Small intestine (tissue), 7 donors: ENCODE measurements at regions not wholly inside any gene's neighbourhood (a gene's known extent, or its start where the extent isn't known, plus 50 kb on each side); places are given as distances from the start of the nearest gene placed in this dataset.

Experiments used
- DNase-seq, 2 donors: peaks; one replicate each; pipeline versions ENCODE4 v3.0.0 to v3.0.0-alpha.2; 2013
- FAIRE-seq: peaks from 2 replicates; lab custom pipeline; 2012; peaks lifted over from hg19 to GRCh38; lab: Jason Lieb, UNC
- H3K27ac ChIP-seq, 3 donors: one replicate each; pipeline ENCODE4 v1.5.1; 2013; ENCODE audit warnings: low read length in 2 of 3, mild to moderate bottlenecking in 2 of 3, control low read depth in 1 of 3, inconsistent platforms in 1 of 3, low read depth in 1 of 3, moderate library complexity in 1 of 3
- H3K27me3 ChIP-seq, 3 donors: one replicate each; pipeline ENCODE4 v1.6.1; 2013; ENCODE audit warnings: low read length in 3 of 3, inconsistent platforms in 1 of 3; ENCODE audit not compliant: control insufficient read depth in 3 of 3, insufficient read depth in 3 of 3
- H3K36me3 ChIP-seq, 3 donors: one replicate each; pipeline ENCODE4 v1.6.1; 2013; ENCODE audit warnings: low read length in 3 of 3, inconsistent platforms in 1 of 3, low read depth in 1 of 3, mild to moderate bottlenecking in 1 of 3, moderate library complexity in 1 of 3; ENCODE audit not compliant: control insufficient read depth in 3 of 3, insufficient read depth in 2 of 3
- H3K4me1 ChIP-seq, 3 donors: one replicate each; pipeline ENCODE4 v1.6.1; 2013; ENCODE audit warnings: low read length in 2 of 3, inconsistent platforms in 1 of 3, low read depth in 1 of 3, mild to moderate bottlenecking in 1 of 3, moderate library complexity in 1 of 3; ENCODE audit not compliant: control insufficient read depth in 3 of 3, insufficient read depth in 2 of 3
- H3K4me3 ChIP-seq, 3 donors: one replicate each; pipeline ENCODE4 v1.5.1; 2013; ENCODE audit warnings: low read length in 3 of 3, control low read depth in 1 of 3, inconsistent platforms in 1 of 3, low read depth in 1 of 3, mild to moderate bottlenecking in 1 of 3, moderate library complexity in 1 of 3
- H3K9me3 ChIP-seq, 2 donors: one replicate each; pipeline ENCODE4 v1.6.1; 2013; ENCODE audit warnings: low read depth in 1 of 2, low read length in 1 of 2; ENCODE audit not compliant: control insufficient read depth in 2 of 2, insufficient read depth in 1 of 2
- WGBS, 3 donors: extraction: QIAGEN DNeasy Blood & Tissue Kit; methylation state at CpG; one replicate each; pipeline ENCODE4 v1.1.7; 2013; 5-methylcytosine and 5-hydroxymethylcytosine counted together
- donor health status: healthy with polysubstance abuse.
- donor health status: control.
- donor health status: control.
- donor health status: Bipolar disorder and iron deficiency.
- donor health status: healthy.

DNA sequence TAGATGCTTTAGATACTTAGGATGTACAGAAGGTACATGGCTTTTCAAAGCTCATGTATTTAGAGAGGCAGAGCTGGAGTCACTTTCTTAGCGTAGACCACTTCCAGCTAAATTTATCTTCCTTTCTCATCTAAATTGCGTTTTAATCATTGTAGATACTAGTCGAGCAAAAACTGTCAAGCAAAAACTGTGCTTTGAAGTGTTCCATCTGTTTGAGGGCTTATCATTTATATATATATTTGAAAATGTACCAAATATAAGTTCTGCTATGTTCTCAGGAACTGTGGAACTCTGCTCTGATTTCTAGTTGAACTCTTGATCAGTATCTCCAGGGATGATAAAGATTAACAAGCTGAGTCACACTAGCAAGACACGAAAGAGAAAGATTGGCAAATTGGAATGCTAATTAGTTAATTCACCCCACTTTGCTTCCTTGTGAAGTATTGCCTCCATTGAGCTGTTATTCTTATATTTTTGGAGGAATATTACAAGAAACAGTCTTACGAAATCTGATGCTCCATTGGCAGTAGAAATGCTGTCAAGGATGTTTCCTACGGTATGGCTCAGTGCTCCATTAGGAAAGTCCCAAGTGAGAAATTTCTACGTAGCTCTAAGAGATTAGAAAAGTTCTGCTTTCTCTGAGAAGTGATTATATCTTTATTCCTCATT is 310.7 kb downstream of the AEBP2 start:
- H3K4me3 ChIP-seq, result no peak overlapping the region
- H3K27me3 ChIP-seq, result no peaks in the 10 kb centered on the region
- FAIRE-seq (no peak), DNase-seq (no peak)
- H3K36me3 ChIP-seq, result no peaks in the 10 kb centered on the region
- 65 to 75% (median 65%) methylated on average over 7 of the region's 7 CpGs for WGBS, 3 donors
- no peak overlapping the region for H3K27ac ChIP-seq
- no peaks in the 10 kb centered on the region for H3K4me1 ChIP-seq
- peaks cover 0 to 13% of the 10 kb centered on the region in 2 donors for H3K9me3 ChIP-seq

DNA sequence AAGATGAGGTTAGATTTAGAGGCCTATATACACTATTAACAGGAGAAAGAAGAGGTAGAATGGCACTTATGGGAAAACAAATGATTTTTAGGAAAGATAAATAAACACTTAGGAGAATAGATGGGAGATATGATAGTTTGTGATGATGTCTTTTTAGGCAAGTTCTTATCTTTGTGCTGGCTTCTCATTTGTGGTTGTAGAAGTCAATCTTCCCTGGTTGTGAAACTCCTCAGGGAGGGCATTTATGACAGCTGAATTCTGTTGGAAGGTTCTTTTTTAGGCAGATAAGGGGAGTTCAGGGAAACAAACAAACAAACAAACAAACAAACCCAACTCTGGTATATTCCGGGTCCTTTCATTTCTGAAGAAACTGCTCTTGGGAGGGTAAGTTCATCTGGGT is 311.8 kb downstream of the AEBP2 start:
- H3K36me3 ChIP-seq, result no peaks in the 10 kb centered on the region
- WGBS, 3 donors, result 91 to 98% (median 96%) methylated on average over 1 of the region's 1 CpG
- no peak overlapping the region for H3K4me3 ChIP-seq
- H3K27ac ChIP-seq, result no peak overlapping the region
- H3K9me3 ChIP-seq, result peaks cover 0 to 13% of the 10 kb centered on the region in 2 donors
- no peaks in the 10 kb centered on the region for H3K4me1 ChIP-seq
- no peaks in the 10 kb centered on the region for H3K27me3 ChIP-seq
- FAIRE-seq, result no peak
- no peak for DNase-seq

DNA sequence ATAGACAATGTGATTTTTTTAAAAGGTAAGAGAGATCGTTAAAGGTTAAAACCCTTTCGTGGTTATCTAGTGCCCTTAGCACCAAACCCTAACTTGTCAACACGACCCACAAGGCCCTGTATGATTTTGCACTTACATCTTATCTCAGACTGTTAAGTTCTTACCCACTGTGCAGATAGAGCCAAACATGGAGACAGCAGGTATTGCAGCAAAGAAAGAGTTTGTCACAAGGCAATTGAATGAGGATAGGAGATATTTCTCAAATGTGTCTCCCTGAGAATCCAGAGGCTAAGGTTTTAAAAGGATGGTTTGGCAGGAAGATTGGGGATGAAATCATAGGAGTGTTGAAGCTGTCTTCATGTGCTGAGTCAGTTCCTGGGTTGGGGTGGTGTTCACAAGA is 313.4 kb downstream of the AEBP2 start:
- H3K27me3 ChIP-seq, result no peaks in the 10 kb centered on the region
- WGBS, 3 donors, result 84 to 92% (median 87%) methylated on average over 3 of the region's 3 CpGs
- no peak overlapping the region for H3K4me3 ChIP-seq
- FAIRE-seq, result no peak
- no peaks in the 10 kb centered on the region for H3K36me3 ChIP-seq
- H3K9me3 ChIP-seq, result peaks cover 0 to 13% of the 10 kb centered on the region in 2 donors
- H3K27ac ChIP-seq, result no peak overlapping the region
- no peak for DNase-seq
- H3K4me1 ChIP-seq, result no peaks in the 10 kb centered on the region

DNA sequence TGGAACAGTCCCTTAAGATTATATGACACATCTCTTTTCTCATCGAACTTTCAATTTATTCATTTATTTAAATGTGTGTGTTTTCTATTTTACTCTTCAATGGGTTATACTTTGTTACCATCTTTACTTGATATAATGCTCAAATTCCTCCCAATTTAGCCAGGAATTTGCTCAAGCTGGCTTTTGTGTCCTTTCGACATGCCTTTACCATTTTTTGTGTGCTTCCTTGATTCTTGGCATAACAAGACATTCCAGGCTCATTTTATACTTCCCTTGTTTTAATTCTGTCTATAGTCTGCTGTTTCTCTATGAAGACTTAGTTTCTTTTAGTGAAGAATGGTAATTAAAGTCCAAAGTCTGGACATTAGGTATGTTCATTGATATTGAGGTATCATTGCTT is 315.8 kb downstream of the AEBP2 start:
- no peaks in the 10 kb centered on the region for H3K36me3 ChIP-seq
- no peak overlapping the region for H3K4me3 ChIP-seq
- WGBS, 3 donors, result 88 to 92% (median 90%) methylated on average over 2 of the region's 2 CpGs
- H3K27me3 ChIP-seq, result no peaks in the 10 kb centered on the region
- peaks cover 0 to 13% of the 10 kb centered on the region in 2 donors for H3K9me3 ChIP-seq
- H3K27ac ChIP-seq, result no peak overlapping the region
- no peaks in the 10 kb centered on the region for H3K4me1 ChIP-seq
- FAIRE-seq (no peak), DNase-seq (peak in 1 of 2 donors; percentile 12)

DNA sequence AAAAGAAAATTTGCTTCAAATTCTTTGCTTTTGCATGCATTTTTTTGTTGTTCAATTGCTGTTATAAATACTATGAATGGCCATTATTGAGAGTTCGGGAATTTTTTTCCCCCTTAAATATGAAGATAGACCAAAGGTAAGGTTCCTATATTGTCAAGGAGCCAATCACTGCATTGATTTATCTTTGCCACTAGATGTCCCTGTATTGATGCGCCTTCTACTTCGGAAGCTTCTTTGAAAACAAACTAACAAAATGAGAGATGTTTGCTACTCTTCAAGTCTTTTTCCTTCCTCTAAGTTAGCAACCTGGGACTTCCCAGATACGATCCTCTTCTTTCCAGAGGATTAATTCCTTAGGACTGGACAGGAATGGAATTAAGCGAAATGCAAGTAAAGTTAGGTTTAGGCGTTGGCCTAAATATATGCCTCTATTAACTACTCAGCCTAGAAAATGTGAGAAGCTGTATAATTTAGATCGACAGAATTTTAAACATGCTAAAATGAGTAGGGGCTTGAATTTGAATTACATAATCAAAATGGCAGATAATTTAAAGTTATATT is 318.1 kb downstream of the AEBP2 start:
- no peaks in the 10 kb centered on the region for H3K36me3 ChIP-seq
- FAIRE-seq (no peak), DNase-seq (peak; percentile 37 to 40)
- peaks cover 0 to 8% of the 10 kb centered on the region in 2 donors for H3K9me3 ChIP-seq
- WGBS, 3 donors, result 39 to 43% (median 42%) methylated on average over 7 of the region's 7 CpGs
- no peaks in the 10 kb centered on the region for H3K4me1 ChIP-seq
- H3K27ac ChIP-seq, result no peak overlapping the region
- H3K27me3 ChIP-seq, result no peaks in the 10 kb centered on the region
- H3K4me3 ChIP-seq, result no peak overlapping the region

DNA sequence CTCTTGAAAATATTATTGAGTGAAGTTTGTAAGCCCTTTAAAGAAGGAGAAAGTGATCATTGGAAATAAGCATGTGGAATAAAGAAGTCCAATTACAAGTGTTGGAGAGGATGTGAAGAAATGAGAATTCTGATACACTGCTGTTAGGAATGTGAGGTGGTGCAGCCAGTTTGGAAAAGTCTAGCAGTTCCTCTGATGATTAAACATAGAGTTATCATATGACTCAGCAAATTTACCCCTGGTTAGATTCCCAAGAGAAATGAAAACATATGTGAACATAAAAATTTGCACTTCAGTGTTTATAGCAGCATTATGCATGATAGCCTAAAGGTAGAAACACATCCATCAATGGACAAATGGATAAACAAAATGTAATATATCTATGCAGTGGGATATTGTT is 319.9 kb downstream of the AEBP2 start:
- Histone ChIP-seq H3K9me3 (no peaks in the 10 kb centered on the region), H3K4me1 (no peaks in the 10 kb centered on the region), H3K27me3 (no peaks in the 10 kb centered on the region), H3K4me3 (no peak overlapping the region), H3K27ac (no peak overlapping the region), H3K36me3 (no peaks in the 10 kb centered on the region)
- DNase-seq, result no peak
- FAIRE-seq, result no peak

DNA sequence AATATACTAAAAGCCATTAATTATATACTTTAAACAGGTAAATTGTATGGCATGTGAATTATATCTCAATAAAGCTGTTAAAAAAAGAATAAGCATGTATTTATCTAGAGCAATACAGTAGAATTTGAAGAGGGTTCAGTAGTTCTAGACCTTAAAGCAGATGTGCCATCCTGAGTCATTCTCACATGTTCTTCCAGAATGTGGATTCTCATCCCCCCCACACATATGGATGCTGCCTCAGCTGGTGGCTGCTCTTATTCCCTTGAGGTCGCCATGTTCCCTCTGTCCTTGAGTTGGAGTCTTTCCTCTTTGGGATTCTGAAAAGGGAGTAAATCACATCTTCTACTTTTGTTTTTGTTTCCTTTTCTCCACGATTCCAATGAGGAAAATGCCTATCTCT is 321.3 kb downstream of the AEBP2 start:
- no peaks in the 10 kb centered on the region for H3K36me3 ChIP-seq
- FAIRE-seq (no peak), DNase-seq (no peak)
- no peaks in the 10 kb centered on the region for H3K9me3 ChIP-seq
- WGBS, 3 donors, result 76 to 81% (median 77%) methylated on average over 2 of the region's 2 CpGs
- H3K4me3 ChIP-seq, result no peak overlapping the region
- H3K27me3 ChIP-seq, result no peaks in the 10 kb centered on the region
- H3K4me1 ChIP-seq, result no peaks in the 10 kb centered on the region
- no peak overlapping the region for H3K27ac ChIP-seq

DNA sequence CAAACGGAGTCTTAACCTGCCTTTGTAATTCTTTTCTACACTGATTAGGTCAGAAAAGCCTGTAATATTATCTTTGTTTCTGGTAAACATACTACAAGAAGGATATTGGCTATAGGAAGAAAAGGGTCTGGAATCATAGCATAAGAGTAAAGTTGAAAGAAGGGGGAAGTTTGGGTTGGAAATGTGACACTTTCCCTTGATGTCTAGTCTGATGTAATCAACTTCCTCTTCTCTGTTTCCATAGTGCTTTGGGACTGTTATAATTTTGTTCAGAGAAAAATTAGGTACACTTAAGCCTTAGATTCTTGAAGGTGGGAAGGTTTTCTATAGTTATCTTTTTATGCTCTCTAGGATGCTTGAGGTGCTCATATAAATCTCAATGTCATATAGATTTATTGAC is 322.2 kb downstream of the AEBP2 start:
- 88 to 94% (median 91%) methylated on average over 1 of the region's 1 CpG for WGBS, 3 donors
- DNase-seq, result no peak
- no peak for FAIRE-seq

DNA sequence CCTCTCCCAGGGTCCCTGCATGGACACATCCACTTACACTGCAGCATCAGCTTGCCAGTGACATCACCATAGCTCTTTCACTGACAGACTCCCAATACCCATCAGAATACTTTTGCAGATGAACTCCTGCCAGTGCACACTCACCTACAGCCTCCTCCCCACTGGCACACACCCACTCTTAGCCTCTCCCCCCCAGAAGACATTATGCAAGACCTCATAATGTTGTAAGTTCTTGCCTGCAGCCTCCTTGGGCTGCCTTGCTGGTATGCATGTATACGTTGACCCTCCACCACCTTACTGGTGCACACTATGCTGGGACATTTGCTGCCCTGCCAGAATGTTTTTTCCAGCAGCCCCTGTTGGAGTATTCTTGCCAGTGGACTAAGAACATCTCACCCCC is 324.2 kb downstream of the AEBP2 start:
- no peak for DNase-seq
- WGBS, 3 donors, result 90 to 94% (median 93%) methylated on average over 1 of the region's 1 CpG
- no peaks in the 10 kb centered on the region for H3K9me3 ChIP-seq
- FAIRE-seq, result no peak
- no peaks in the 10 kb centered on the region for H3K36me3 ChIP-seq
- no peak overlapping the region for H3K4me3 ChIP-seq
- H3K4me1 ChIP-seq, result no peaks in the 10 kb centered on the region
- H3K27ac ChIP-seq, result no peak overlapping the region
- H3K27me3 ChIP-seq, result no peaks in the 10 kb centered on the region

More for the DNA sequence above, 322.2 kb downstream of the AEBP2 start:
- H3K27me3 ChIP-seq, result no peaks in the 10 kb centered on the region
- H3K4me3 ChIP-seq, result no peak overlapping the region
- no peaks in the 10 kb centered on the region for H3K9me3 ChIP-seq
- no peaks in the 10 kb centered on the region for H3K36me3 ChIP-seq
- H3K4me1 ChIP-seq, result no peaks in the 10 kb centered on the region
- H3K27ac ChIP-seq, result no peak overlapping the region
